Bronchial epithelial cell (primary cell): ENCODE measurements at regions not wholly inside any gene's neighbourhood (a gene's known extent, or its start where the extent isn't known, plus 50 kb on each side); places are given as distances from the start of the nearest gene placed in this dataset.

Source experiments
- DNase-seq: peaks from one replicate; pipeline ENCODE4 v3.0.0-alpha.2; 2010; ENCODE audit warnings: low read depth
- FAIRE-seq: peaks from 2 replicates; lab custom pipeline; 2011; peaks lifted over from hg19 to GRCh38; lab: Jason Lieb, UNC
- H3K27me3 ChIP-seq: 2 replicates; pipeline ENCODE4 v1.5.1; 2011; ENCODE audit warnings: low read length; ENCODE audit not compliant: control insufficient read depth, insufficient read depth
- H3K36me3 ChIP-seq: 2 replicates; pipeline ENCODE4 v1.5.1; 2011; ENCODE audit warnings: low read length; ENCODE audit not compliant: control insufficient read depth, insufficient read depth
- H3K4me3 ChIP-seq: 2 replicates; pipeline ENCODE4 v1.5.1; 2011; ENCODE audit warnings: mild to moderate bottlenecking, low read depth, low read length, control low read depth
- CTCF ChIP-seq: IDR thresholded peaks from 2 replicates; pipeline ENCODE4 v1.5.1; 2011; ENCODE audit warnings: mild to moderate bottlenecking, moderate library complexity, low read length, control low read depth, inconsistent platforms; ENCODE audit not compliant: insufficient read depth, severe bottlenecking

- Histone ChIP-seq H3K36me3 (no peaks in the 10 kb centered on the region), H3K27me3 (no peaks in the 10 kb centered on the region), H3K4me3 (no peak overlapping the region)
- no peak for TF ChIP-seq CTCF
- no peak for DNase-seq
- no peak for FAIRE-seq
These were observed 203.2 kb upstream of the SMLR1 start for GRCh38 chr6:130624046-130624445.

GRCh38 chr6:130625825-130626527 is 201.2 kb upstream of the SMLR1 start:
- FAIRE-seq = no peak
- no peak for DNase-seq
- Histone ChIP-seq H3K4me3 (no peak overlapping the region), H3K36me3 (no peaks in the 10 kb centered on the region), H3K27me3 (no peaks in the 10 kb centered on the region)
- TF ChIP-seq CTCF = no peak

GRCh38 chr6:130628862-130629261 is 198.3 kb upstream of the SMLR1 start:
- Histone ChIP-seq H3K4me3 (no peak overlapping the region), H3K36me3 (no peaks in the 10 kb centered on the region), H3K27me3 (no peaks in the 10 kb centered on the region)
- DNase-seq (no peak), FAIRE-seq (no peak)
- TF ChIP-seq CTCF = no peak

GRCh38 chr6:130629640-130630039 is 197.6 kb upstream of the SMLR1 start:
- no peak for TF ChIP-seq CTCF
- DNase-seq (no peak), FAIRE-seq (no peak)
- H3K27me3 ChIP-seq = no peaks in the 10 kb centered on the region
- no peak overlapping the region for H3K4me3 ChIP-seq
- no peaks in the 10 kb centered on the region for H3K36me3 ChIP-seq

- no peak overlapping the region for H3K4me3 ChIP-seq
- DNase-seq = peak; percentile 35
- H3K27me3 ChIP-seq = no peaks in the 10 kb centered on the region
- H3K36me3 ChIP-seq = no peaks in the 10 kb centered on the region
- peak; percentile 7 for FAIRE-seq
- TF ChIP-seq CTCF = no peak
These were observed 194.9 kb upstream of the SMLR1 start for GRCh38 chr6:130632277-130632676.

- no peaks in the 10 kb centered on the region for H3K36me3 ChIP-seq
- no peak for FAIRE-seq
- no peak for DNase-seq
- no peaks in the 10 kb centered on the region for H3K27me3 ChIP-seq
- H3K4me3 ChIP-seq = no peak overlapping the region
- TF ChIP-seq CTCF = no peak
These were observed 194.3 kb upstream of the SMLR1 start for GRCh38 chr6:130632897-130633296.
